HEK293 (cell line): ENCODE measurements at regions not wholly inside any gene's neighbourhood (a gene's known extent, or its start where the extent isn't known, plus 50 kb on each side); places are given as distances from the start of the nearest gene placed in this dataset.

Source experiments
- CTCF ChIA-PET: fragments of 350-600 bp; formaldehyde crosslinking; extraction: SDS; loops from one replicate; lab custom pipeline; 2021; ENCODE audit warnings: antibody characterized with exemption; lab: Yijun Ruan, JAX
- POLR2A ChIA-PET: fragments of 300-600 bp; formaldehyde crosslinking; extraction: SDS; loops from one replicate; lab custom pipeline; 2020; ENCODE audit warnings: antibody characterized with exemption, inconsistent platforms; lab: Yijun Ruan, JAX
- H3K27ac ChIP-seq: fragments of 200-500 bp; sonication (Bioruptor generic); 2 replicates; pipeline ENCODE4 v1.5.1; 2014; ENCODE audit warnings: low read depth, low read length, control low read depth, inconsistent platforms; ENCODE audit errors: extremely low read depth
- H3K36me3 ChIP-seq, 2 experiments: fragments of 200-500 bp in 1 of 2; sonication (Bioruptor generic) in 1 of 2; 1 replicate in 1 of 2; 2 replicates in 1 of 2; pipeline ENCODE4 v1.5.1; 2014 to 2017; ENCODE audit warnings: inconsistent platforms in 2 of 2, low read length in 2 of 2; ENCODE audit not compliant: control insufficient read depth in 2 of 2, insufficient read depth in 1 of 2
- H3K4me1 ChIP-seq: fragments of 200-500 bp; sonication (Bioruptor generic); 2 replicates; pipeline ENCODE4 v1.5.1; 2014; ENCODE audit warnings: mild to moderate bottlenecking, low read length, inconsistent platforms; ENCODE audit not compliant: control insufficient read depth, insufficient read depth
- H3K4me3 ChIP-seq: 2 replicates; pipeline ENCODE4 v1.5.1; 2011; ENCODE audit warnings: low read depth, mild to moderate bottlenecking, control low read depth, low read length, moderate library complexity
- H3K9me3 ChIP-seq: fragments of 200-500 bp; sonication (Bioruptor generic); 2 replicates; pipeline ENCODE4 v1.5.1; 2014; ENCODE audit warnings: low read depth, low read length, inconsistent platforms; ENCODE audit not compliant: control insufficient read depth, insufficient read depth
- BCL11A ChIP-seq: fragments of 450-650 bp; formaldehyde crosslinking; IDR thresholded peaks from 2 replicates; pipeline ENCODE4 v1.5.1; 2016; ENCODE audit warnings: low read depth, missing biosample characterization, missing genetic modification characterization
- GLI2 ChIP-seq: fragments of 450-650 bp; formaldehyde crosslinking; IDR thresholded peaks from 2 replicates; pipeline ENCODE4; 2017; ENCODE audit warnings: missing biosample characterization, missing genetic modification characterization, low read depth, borderline replicate concordance
- KLF1 ChIP-seq: fragments of 450-650 bp; formaldehyde crosslinking; IDR thresholded peaks from 2 replicates; pipeline ENCODE4 v1.5.1; 2016; ENCODE audit warnings: missing biosample characterization, missing genetic modification characterization
- OVOL3 ChIP-seq: fragments of 450-650 bp; formaldehyde crosslinking; IDR thresholded peaks from 2 replicates; pipeline ENCODE4 v1.5.1; 2016; ENCODE audit warnings: missing biosample characterization, missing genetic modification characterization
- SP2 ChIP-seq: fragments of 450-650 bp; formaldehyde crosslinking; IDR thresholded peaks from 2 replicates; pipeline ENCODE4 v1.5.1; 2016; ENCODE audit warnings: missing biosample characterization, missing genetic modification characterization
- WT1 ChIP-seq: fragments of 450-650 bp; formaldehyde crosslinking; IDR thresholded peaks from 2 replicates; pipeline ENCODE4 v1.5.1; 2016; ENCODE audit warnings: missing biosample characterization, missing genetic modification characterization
- ZBTB1 ChIP-seq: fragments of 450-650 bp; formaldehyde crosslinking; IDR thresholded peaks from 2 replicates; pipeline ENCODE4 v1.5.1; 2016; ENCODE audit warnings: missing biosample characterization, missing genetic modification characterization
- ZBTB17 ChIP-seq: fragments of 450-650 bp; formaldehyde crosslinking; IDR thresholded peaks from 2 replicates; pipeline ENCODE4 v1.5.1; 2016; ENCODE audit warnings: missing biosample characterization, missing genetic modification characterization
- ZNF184 ChIP-seq: fragments of 450-650 bp; IDR thresholded peaks from 2 replicates; pipeline ENCODE4 v1.5.1; 2018; ENCODE audit warnings: missing biosample characterization, mild to moderate bottlenecking, missing genetic modification characterization
- ZNF292 ChIP-seq: fragments of 450-650 bp; formaldehyde crosslinking; IDR thresholded peaks from 2 replicates; pipeline ENCODE4 v1.5.1; 2016; ENCODE audit warnings: low read depth, missing biosample characterization, missing genetic modification characterization, borderline replicate concordance
- ZNF302 ChIP-seq: fragments of 450-650 bp; formaldehyde crosslinking; IDR thresholded peaks from 2 replicates; pipeline ENCODE4 v1.5.1; 2016; ENCODE audit warnings: missing biosample characterization, missing genetic modification characterization, low read depth
- ZNF335 ChIP-seq: fragments of 450-650 bp; formaldehyde crosslinking; conservative IDR thresholded peaks from 2 replicates; pipeline ENCODE4 v1.5.1; 2016; ENCODE audit warnings: missing biosample characterization, missing genetic modification characterization
- ZNF37A ChIP-seq: fragments of 450-650 bp; IDR thresholded peaks from 2 replicates; pipeline ENCODE4 v1.5.1; 2018; ENCODE audit warnings: missing biosample characterization, missing genetic modification characterization
- ZNF394 ChIP-seq: fragments of 450-650 bp; formaldehyde crosslinking; IDR thresholded peaks from 2 replicates; pipeline ENCODE4 v1.5.1; 2016; ENCODE audit warnings: missing biosample characterization, missing genetic modification characterization, mild to moderate bottlenecking, moderate library complexity, borderline replicate concordance
- ZNF404 ChIP-seq: fragments of 450-650 bp; formaldehyde crosslinking; IDR thresholded peaks from 2 replicates; pipeline ENCODE4 v1.5.1; 2017; ENCODE audit warnings: missing biosample characterization, missing genetic modification characterization
- ZNF426 ChIP-seq: fragments of 450-650 bp; formaldehyde crosslinking; IDR thresholded peaks from 2 replicates; pipeline ENCODE4 v1.5.1; 2017; ENCODE audit warnings: missing biosample characterization, missing genetic modification characterization, mild to moderate bottlenecking, inconsistent platforms, moderate library complexity
- ZNF48 ChIP-seq: fragments of 450-650 bp; formaldehyde crosslinking; IDR thresholded peaks from 2 replicates; pipeline ENCODE4 v1.5.1; 2016; ENCODE audit warnings: missing biosample characterization, missing genetic modification characterization
- ZNF549 ChIP-seq: fragments of 450-650 bp; IDR thresholded peaks from 2 replicates; pipeline ENCODE4 v1.5.1; 2018; ENCODE audit warnings: missing biosample characterization, missing genetic modification characterization, mild to moderate bottlenecking, inconsistent platforms, moderate library complexity
- ZNF558 ChIP-seq: fragments of 450-650 bp; formaldehyde crosslinking; IDR thresholded peaks from 2 replicates; pipeline ENCODE4 v1.5.1; 2016; ENCODE audit warnings: missing biosample characterization, missing genetic modification characterization
- ZNF571 ChIP-seq: fragments of 450-650 bp; formaldehyde crosslinking; IDR thresholded peaks from 2 replicates; pipeline ENCODE4 v1.5.0; 2017; ENCODE audit warnings: missing biosample characterization, missing genetic modification characterization
- ZNF596 ChIP-seq: fragments of 450-650 bp; IDR thresholded peaks from 2 replicates; pipeline ENCODE4 v1.5.0; 2018; ENCODE audit warnings: missing biosample characterization, mild to moderate bottlenecking, missing genetic modification characterization, moderate library complexity
- ZNF624 ChIP-seq: fragments of 450-650 bp; formaldehyde crosslinking; IDR thresholded peaks from 2 replicates; pipeline ENCODE4 v1.5.1; 2017; ENCODE audit warnings: missing biosample characterization, missing genetic modification characterization
- TF ChIP-seq, protein P1 (sequence below): fragments of 450-650 bp; formaldehyde crosslinking; IDR thresholded peaks from 2 replicates; pipeline ENCODE4 v1.5.1; 2016; ENCODE audit warnings: missing biosample characterization, missing genetic modification characterization
- TF ChIP-seq, protein P2 (sequence below): fragments of 450-650 bp; formaldehyde crosslinking; IDR thresholded peaks from 2 replicates; pipeline ENCODE4 v1.5.1; 2016; ENCODE audit warnings: missing biosample characterization, missing genetic modification characterization
- TF ChIP-seq, protein P3 (sequence below): fragments of 450-650 bp; formaldehyde crosslinking; IDR thresholded peaks from 2 replicates; pipeline ENCODE4 v1.5.1; 2016; ENCODE audit warnings: missing biosample characterization, missing genetic modification characterization
- TF ChIP-seq, protein P4 (sequence below): IDR thresholded peaks from 2 replicates; pipeline ENCODE4 v1.6.1; 2011; ENCODE audit warnings: mild to moderate bottlenecking, low read depth, low read length, borderline replicate concordance
- TF ChIP-seq, protein P5 (sequence below): fragments of 450-650 bp; formaldehyde crosslinking; IDR thresholded peaks from 2 replicates; pipeline ENCODE4 v1.5.1; 2016; ENCODE audit warnings: missing biosample characterization, missing genetic modification characterization

DNA sequence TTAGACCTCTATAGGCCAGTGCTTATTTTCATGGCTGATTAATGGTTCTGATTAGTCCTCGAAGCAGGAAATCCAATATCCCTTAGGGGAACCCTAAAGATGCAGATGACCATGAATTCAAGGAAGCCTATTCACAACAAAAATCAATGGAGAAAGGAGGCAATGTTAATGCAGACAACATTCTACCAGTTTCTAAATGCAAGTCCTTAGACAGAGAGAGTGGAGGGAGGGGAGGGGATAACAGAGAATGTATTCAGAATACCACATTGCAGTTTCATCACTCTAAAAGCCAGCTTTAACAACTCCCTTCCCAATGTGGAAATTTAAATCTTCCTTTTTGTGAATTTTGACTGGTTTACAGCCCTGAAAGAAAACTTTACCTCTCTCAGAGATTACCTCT lies 87.1 kb upstream of the POU3F2 start (continued):
- TF ChIP-seq, protein P1, sequence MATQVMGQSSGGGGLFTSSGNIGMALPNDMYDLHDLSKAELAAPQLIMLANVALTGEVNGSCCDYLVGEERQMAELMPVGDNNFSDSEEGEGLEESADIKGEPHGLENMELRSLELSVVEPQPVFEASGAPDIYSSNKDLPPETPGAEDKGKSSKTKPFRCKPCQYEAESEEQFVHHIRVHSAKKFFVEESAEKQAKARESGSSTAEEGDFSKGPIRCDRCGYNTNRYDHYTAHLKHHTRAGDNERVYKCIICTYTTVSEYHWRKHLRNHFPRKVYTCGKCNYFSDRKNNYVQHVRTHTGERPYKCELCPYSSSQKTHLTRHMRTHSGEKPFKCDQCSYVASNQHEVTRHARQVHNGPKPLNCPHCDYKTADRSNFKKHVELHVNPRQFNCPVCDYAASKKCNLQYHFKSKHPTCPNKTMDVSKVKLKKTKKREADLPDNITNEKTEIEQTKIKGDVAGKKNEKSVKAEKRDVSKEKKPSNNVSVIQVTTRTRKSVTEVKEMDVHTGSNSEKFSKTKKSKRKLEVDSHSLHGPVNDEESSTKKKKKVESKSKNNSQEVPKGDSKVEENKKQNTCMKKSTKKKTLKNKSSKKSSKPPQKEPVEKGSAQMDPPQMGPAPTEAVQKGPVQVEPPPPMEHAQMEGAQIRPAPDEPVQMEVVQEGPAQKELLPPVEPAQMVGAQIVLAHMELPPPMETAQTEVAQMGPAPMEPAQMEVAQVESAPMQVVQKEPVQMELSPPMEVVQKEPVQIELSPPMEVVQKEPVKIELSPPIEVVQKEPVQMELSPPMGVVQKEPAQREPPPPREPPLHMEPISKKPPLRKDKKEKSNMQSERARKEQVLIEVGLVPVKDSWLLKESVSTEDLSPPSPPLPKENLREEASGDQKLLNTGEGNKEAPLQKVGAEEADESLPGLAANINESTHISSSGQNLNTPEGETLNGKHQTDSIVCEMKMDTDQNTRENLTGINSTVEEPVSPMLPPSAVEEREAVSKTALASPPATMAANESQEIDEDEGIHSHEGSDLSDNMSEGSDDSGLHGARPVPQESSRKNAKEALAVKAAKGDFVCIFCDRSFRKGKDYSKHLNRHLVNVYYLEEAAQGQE (tag by site-specific recombination), result no peak
- TF ChIP-seq ZNF404 (tag by site-specific recombination), result no peak
- TF ChIP-seq, protein P2, sequence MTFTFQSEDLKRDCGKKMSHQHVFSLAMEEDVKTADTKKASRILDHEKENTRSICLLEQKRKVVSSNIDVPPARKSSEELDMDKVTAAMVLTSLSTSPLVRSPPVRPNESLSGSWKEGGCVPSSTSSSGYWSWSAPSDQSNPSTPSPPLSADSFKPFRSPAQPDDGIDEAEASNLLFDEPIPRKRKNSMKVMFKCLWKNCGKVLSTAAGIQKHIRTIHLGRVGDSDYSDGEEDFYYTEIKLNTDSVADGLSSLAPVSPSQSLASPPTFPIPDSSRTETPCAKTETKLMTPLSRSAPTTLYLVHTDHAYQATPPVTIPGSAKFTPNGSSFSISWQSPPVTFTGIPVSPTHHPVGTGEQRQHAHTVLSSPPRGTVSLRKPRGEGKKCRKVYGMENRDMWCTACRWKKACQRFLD (tag by site-specific recombination), result no peak
- TF ChIP-seq, protein P3, sequence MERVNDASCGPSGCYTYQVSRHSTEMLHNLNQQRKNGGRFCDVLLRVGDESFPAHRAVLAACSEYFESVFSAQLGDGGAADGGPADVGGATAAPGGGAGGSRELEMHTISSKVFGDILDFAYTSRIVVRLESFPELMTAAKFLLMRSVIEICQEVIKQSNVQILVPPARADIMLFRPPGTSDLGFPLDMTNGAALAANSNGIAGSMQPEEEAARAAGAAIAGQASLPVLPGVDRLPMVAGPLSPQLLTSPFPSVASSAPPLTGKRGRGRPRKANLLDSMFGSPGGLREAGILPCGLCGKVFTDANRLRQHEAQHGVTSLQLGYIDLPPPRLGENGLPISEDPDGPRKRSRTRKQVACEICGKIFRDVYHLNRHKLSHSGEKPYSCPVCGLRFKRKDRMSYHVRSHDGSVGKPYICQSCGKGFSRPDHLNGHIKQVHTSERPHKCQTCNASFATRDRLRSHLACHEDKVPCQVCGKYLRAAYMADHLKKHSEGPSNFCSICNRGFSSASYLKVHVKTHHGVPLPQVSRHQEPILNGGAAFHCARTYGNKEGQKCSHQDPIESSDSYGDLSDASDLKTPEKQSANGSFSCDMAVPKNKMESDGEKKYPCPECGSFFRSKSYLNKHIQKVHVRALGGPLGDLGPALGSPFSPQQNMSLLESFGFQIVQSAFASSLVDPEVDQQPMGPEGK (tag by site-specific recombination), result no peak
- TF ChIP-seq ZNF302 (tag by site-specific recombination), result no peak
- TF ChIP-seq ZNF394, result no peak
- no peak for TF ChIP-seq ZNF184 (tag by site-specific recombination)
- no peak for TF ChIP-seq WT1 (tag by site-specific recombination)
- TF ChIP-seq, protein P4, sequence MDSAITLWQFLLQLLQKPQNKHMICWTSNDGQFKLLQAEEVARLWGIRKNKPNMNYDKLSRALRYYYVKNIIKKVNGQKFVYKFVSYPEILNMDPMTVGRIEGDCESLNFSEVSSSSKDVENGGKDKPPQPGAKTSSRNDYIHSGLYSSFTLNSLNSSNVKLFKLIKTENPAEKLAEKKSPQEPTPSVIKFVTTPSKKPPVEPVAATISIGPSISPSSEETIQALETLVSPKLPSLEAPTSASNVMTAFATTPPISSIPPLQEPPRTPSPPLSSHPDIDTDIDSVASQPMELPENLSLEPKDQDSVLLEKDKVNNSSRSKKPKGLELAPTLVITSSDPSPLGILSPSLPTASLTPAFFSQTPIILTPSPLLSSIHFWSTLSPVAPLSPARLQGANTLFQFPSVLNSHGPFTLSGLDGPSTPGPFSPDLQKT, result no peak
- no peak for TF ChIP-seq ZNF558 (tag by site-specific recombination)
- TF ChIP-seq ZNF571 (tag by site-specific recombination), result no peak
- no peak for TF ChIP-seq KLF1 (tag by site-specific recombination)
- no peak for TF ChIP-seq ZNF426 (tag by site-specific recombination)
- no peak for TF ChIP-seq OVOL3 (tag by site-specific recombination)
- TF ChIP-seq ZNF37A (tag by site-specific recombination), result no peak
- TF ChIP-seq SP2 (tag by site-specific recombination), result no peak
- no peak for TF ChIP-seq ZNF335 (tag by site-specific recombination)

DNA sequence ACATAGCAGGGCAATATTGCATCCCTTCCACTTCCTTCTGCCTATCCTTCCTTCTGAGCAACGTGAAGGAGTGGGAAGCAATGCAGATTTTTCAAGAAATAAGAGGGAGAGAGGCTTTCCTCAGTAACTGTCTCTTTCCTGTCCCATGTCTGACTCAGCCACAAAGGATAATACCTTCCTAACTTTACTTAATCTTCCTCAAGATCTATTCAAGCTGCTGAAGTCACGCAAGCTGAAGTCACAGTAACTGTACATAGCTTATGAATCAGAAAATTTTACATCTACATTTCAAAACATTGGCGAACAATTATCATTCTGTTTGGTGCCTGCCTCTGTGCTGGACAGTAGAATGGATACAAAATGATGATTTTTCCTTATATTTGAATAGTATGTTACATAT lies 86.4 kb upstream of the POU3F2 start:
- CTCF ChIA-PET, result interaction anchor here (0.7 to 1.2 kb wide), 5 partner anchors 9 to 1047 kb away, joined by 3 to 6 read pairs (median 4); no protein-coding TSS in a partner anchor
- no peaks in the 10 kb centered on the region for H3K9me3 ChIP-seq
- POLR2A ChIA-PET, result no interaction called here
- H3K36me3 ChIP-seq, result no peaks in the 10 kb centered on the region
- TF ChIP-seq BCL11A (tag by site-specific recombination), result no peak
- no peak for TF ChIP-seq ZNF549 (tag by site-specific recombination)
- TF ChIP-seq, protein P5, sequence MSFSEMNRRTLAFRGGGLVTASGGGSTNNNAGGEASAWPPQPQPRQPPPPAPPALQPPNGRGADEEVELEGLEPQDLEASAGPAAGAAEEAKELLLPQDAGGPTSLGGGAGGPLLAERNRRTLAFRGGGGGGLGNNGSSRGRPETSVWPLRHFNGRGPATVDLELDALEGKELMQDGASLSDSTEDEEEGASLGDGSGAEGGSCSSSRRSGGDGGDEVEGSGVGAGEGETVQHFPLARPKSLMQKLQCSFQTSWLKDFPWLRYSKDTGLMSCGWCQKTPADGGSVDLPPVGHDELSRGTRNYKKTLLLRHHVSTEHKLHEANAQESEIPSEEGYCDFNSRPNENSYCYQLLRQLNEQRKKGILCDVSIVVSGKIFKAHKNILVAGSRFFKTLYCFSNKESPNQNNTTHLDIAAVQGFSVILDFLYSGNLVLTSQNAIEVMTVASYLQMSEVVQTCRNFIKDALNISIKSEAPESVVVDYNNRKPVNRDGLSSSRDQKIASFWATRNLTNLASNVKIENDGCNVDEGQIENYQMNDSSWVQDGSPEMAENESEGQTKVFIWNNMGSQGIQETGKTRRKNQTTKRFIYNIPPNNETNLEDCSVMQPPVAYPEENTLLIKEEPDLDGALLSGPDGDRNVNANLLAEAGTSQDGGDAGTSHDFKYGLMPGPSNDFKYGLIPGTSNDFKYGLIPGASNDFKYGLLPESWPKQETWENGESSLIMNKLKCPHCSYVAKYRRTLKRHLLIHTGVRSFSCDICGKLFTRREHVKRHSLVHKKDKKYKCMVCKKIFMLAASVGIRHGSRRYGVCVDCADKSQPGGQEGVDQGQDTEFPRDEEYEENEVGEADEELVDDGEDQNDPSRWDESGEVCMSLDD (tag by site-specific recombination), result no peak
- no peak for TF ChIP-seq ZBTB17
- no peak for TF ChIP-seq GLI2 (tag by site-specific recombination)
- TF ChIP-seq ZNF596 (tag by site-specific recombination), result no peak
- TF ChIP-seq ZNF48 (tag by site-specific recombination), result no peak
- no peak for TF ChIP-seq ZNF292 (tag by site-specific recombination)
- TF ChIP-seq ZBTB1, result no peak
- no peak for TF ChIP-seq ZNF624 (tag by site-specific recombination)
- no peak for TF ChIP-seq ZNF37A (tag by site-specific recombination)
- H3K4me1 ChIP-seq, result no peaks in the 10 kb centered on the region
- no peak overlapping the region for H3K4me3 ChIP-seq
- no peak overlapping the region for H3K27ac ChIP-seq
